ENCODE measurements at regions not wholly inside any gene's neighbourhood (a gene's known extent, or its start where the extent isn't known, plus 50 kb on each side); places are given as distances from the start of the nearest gene placed in this dataset.
"Not testable (repeated sequence)": the region's sequence is repeated elsewhere in the genome, so short reads cannot be mapped to it uniquely, and the experiment has no call there.

GRCh38 chr7:10779465-10780399 is 193.9 kb upstream of the PHF14 start:
- H3K4me3 ChIP-seq (ENCODE audit: low read length in 2 of 2): no peak overlapping the region
- H3K36me3 ChIP-seq (ENCODE audit: control insufficient read depth in 2 of 2, insufficient read depth in 2 of 2, low read length in 1 of 2): no peaks in the 10 kb centered on the region
- H3K9me3 ChIP-seq (ENCODE audit: control insufficient read depth in 2 of 2, insufficient read depth in 1 of 2, low read length in 1 of 2): peaks cover 0 to 7% of the 10 kb centered on the region in 2 donors
- no peaks in the 10 kb centered on the region for H3K4me1 ChIP-seq (ENCODE audit: control insufficient read depth in 2 of 2, insufficient read depth in 2 of 2, low read length in 2 of 2)
- H3K27ac ChIP-seq (ENCODE audit: low read depth in 1 of 2, low read length in 1 of 2): no peak overlapping the region
- no peak for DNase-seq (ENCODE audit: low read depth in 6 of 9, low spot score in 9 of 9)
- H3K27me3 ChIP-seq (ENCODE audit: control insufficient read depth in 2 of 2, insufficient read depth in 1 of 2, low read length in 1 of 2): no peaks in the 10 kb centered on the region
- WGBS: 99% methylated on average over 52 of the region's 52 CpGs

- H3K27ac ChIP-seq (ENCODE audit: low read depth in 1 of 2, low read length in 1 of 2): no peak overlapping the region
- WGBS: 94% methylated on average over 7 of the region's 7 CpGs
- H3K4me3 ChIP-seq (ENCODE audit: low read length in 2 of 2): no peak overlapping the region
- no peaks in the 10 kb centered on the region for H3K27me3 ChIP-seq (ENCODE audit: control insufficient read depth in 2 of 2, insufficient read depth in 1 of 2, low read length in 1 of 2)
- no peaks in the 10 kb centered on the region for H3K36me3 ChIP-seq (ENCODE audit: control insufficient read depth in 2 of 2, insufficient read depth in 2 of 2, low read length in 1 of 2)
- H3K4me1 ChIP-seq (ENCODE audit: control insufficient read depth in 2 of 2, insufficient read depth in 2 of 2, low read length in 2 of 2): no peaks in the 10 kb centered on the region
- peaks cover 0 to 7% of the 10 kb centered on the region in 2 donors for H3K9me3 ChIP-seq (ENCODE audit: control insufficient read depth in 2 of 2, insufficient read depth in 1 of 2, low read length in 1 of 2)
- no peak for DNase-seq (ENCODE audit: low read depth in 6 of 9, low spot score in 9 of 9)
Observed at GRCh38 chr7:10780400-10780747, 193.3 kb upstream of the PHF14 start.

GRCh38 chr7:10786976-10787375 is 186.7 kb upstream of the PHF14 start:
- H3K36me3 ChIP-seq (ENCODE audit: control insufficient read depth in 2 of 2, insufficient read depth in 2 of 2, low read length in 1 of 2); H3K9me3 ChIP-seq (ENCODE audit: control insufficient read depth in 2 of 2, insufficient read depth in 1 of 2, low read length in 1 of 2); H3K4me1 ChIP-seq (ENCODE audit: control insufficient read depth in 2 of 2, insufficient read depth in 2 of 2, low read length in 2 of 2); H3K27me3 ChIP-seq (ENCODE audit: control insufficient read depth in 2 of 2, insufficient read depth in 1 of 2, low read length in 1 of 2); H3K4me3 ChIP-seq (ENCODE audit: low read length in 2 of 2); DNase-seq (ENCODE audit: low read depth in 6 of 9, low spot score in 9 of 9); H3K27ac ChIP-seq (ENCODE audit: low read depth in 1 of 2, low read length in 1 of 2): not testable (repeated sequence)
- WGBS: 90% methylated on average over 9 of the region's 9 CpGs

- DNase-seq (ENCODE audit: low read depth in 6 of 9, low spot score in 9 of 9): no peak
- 94% methylated on average over 2 of the region's 2 CpGs for WGBS
- Histone ChIP-seq H3K27me3 (ENCODE audit: control insufficient read depth in 2 of 2, insufficient read depth in 1 of 2, low read length in 1 of 2) (no peaks in the 10 kb centered on the region), H3K36me3 (ENCODE audit: control insufficient read depth in 2 of 2, insufficient read depth in 2 of 2, low read length in 1 of 2) (no peaks in the 10 kb centered on the region), H3K4me3 (ENCODE audit: low read length in 2 of 2) (no peak overlapping the region), H3K4me1 (ENCODE audit: control insufficient read depth in 2 of 2, insufficient read depth in 2 of 2, low read length in 2 of 2) (no peaks in the 10 kb centered on the region), H3K9me3 (ENCODE audit: control insufficient read depth in 2 of 2, insufficient read depth in 1 of 2, low read length in 1 of 2) (no peaks in the 10 kb centered on the region), H3K27ac (ENCODE audit: low read depth in 1 of 2, low read length in 1 of 2) (no peak overlapping the region)
Observed at GRCh38 chr7:10789170-10789569, 184.5 kb upstream of the PHF14 start.

GRCh38 chr7:10790910-10791309 is 182.8 kb upstream of the PHF14 start:
- Histone ChIP-seq H3K9me3 (ENCODE audit: control insufficient read depth in 2 of 2, insufficient read depth in 1 of 2, low read length in 1 of 2) (no peaks in the 10 kb centered on the region), H3K27ac (ENCODE audit: low read depth in 1 of 2, low read length in 1 of 2) (no peak overlapping the region), H3K4me1 (ENCODE audit: control insufficient read depth in 2 of 2, insufficient read depth in 2 of 2, low read length in 2 of 2) (no peaks in the 10 kb centered on the region), H3K36me3 (ENCODE audit: control insufficient read depth in 2 of 2, insufficient read depth in 2 of 2, low read length in 1 of 2) (no peaks in the 10 kb centered on the region), H3K4me3 (ENCODE audit: low read length in 2 of 2) (no peak overlapping the region), H3K27me3 (ENCODE audit: control insufficient read depth in 2 of 2, insufficient read depth in 1 of 2, low read length in 1 of 2) (no peaks in the 10 kb centered on the region)
- no peak for DNase-seq (ENCODE audit: low read depth in 6 of 9, low spot score in 9 of 9)
- 94% methylated on average over 3 of the region's 3 CpGs for WGBS

GRCh38 chr7:10793995-10794775 is 179.5 kb upstream of the PHF14 start:
- H3K9me3 ChIP-seq (ENCODE audit: control insufficient read depth in 2 of 2, insufficient read depth in 1 of 2, low read length in 1 of 2): no peaks in the 10 kb centered on the region

GRCh38 chr7:10797157-10797556 is 176.5 kb upstream of the PHF14 start:
- DNase-seq (ENCODE audit: low read depth in 6 of 9, low spot score in 9 of 9): no peak
- Histone ChIP-seq H3K27me3 (ENCODE audit: control insufficient read depth in 2 of 2, insufficient read depth in 1 of 2, low read length in 1 of 2) (no peaks in the 10 kb centered on the region), H3K36me3 (ENCODE audit: control insufficient read depth in 2 of 2, insufficient read depth in 2 of 2, low read length in 1 of 2) (no peaks in the 10 kb centered on the region), H3K9me3 (ENCODE audit: control insufficient read depth in 2 of 2, insufficient read depth in 1 of 2, low read length in 1 of 2) (no peaks in the 10 kb centered on the region), H3K4me3 (ENCODE audit: low read length in 2 of 2) (no peak overlapping the region), H3K27ac (ENCODE audit: low read depth in 1 of 2, low read length in 1 of 2) (no peak overlapping the region), H3K4me1 (ENCODE audit: control insufficient read depth in 2 of 2, insufficient read depth in 2 of 2, low read length in 2 of 2) (no peaks in the 10 kb centered on the region)
- 96% methylated on average over 1 of the region's 1 CpG for WGBS

More at GRCh38 chr7:10793995-10794775, 179.5 kb upstream of the PHF14 start:
- Histone ChIP-seq H3K36me3 (ENCODE audit: control insufficient read depth in 2 of 2, insufficient read depth in 2 of 2, low read length in 1 of 2) (no peaks in the 10 kb centered on the region), H3K27me3 (ENCODE audit: control insufficient read depth in 2 of 2, insufficient read depth in 1 of 2, low read length in 1 of 2) (no peaks in the 10 kb centered on the region), H3K27ac (ENCODE audit: low read depth in 1 of 2, low read length in 1 of 2) (no peak overlapping the region), H3K4me3 (ENCODE audit: low read length in 2 of 2) (no peak overlapping the region), H3K4me1 (ENCODE audit: control insufficient read depth in 2 of 2, insufficient read depth in 2 of 2, low read length in 2 of 2) (no peaks in the 10 kb centered on the region)
- WGBS: 54% methylated on average over 6 of the region's 6 CpGs
- DNase-seq (ENCODE audit: low read depth in 6 of 9, low spot score in 9 of 9): no peak

- no peak overlapping the region for H3K27ac ChIP-seq (ENCODE audit: low read depth in 1 of 2, low read length in 1 of 2)
- H3K36me3 ChIP-seq (ENCODE audit: control insufficient read depth in 2 of 2, insufficient read depth in 2 of 2, low read length in 1 of 2): no peaks in the 10 kb centered on the region
- H3K27me3 ChIP-seq (ENCODE audit: control insufficient read depth in 2 of 2, insufficient read depth in 1 of 2, low read length in 1 of 2): no peaks in the 10 kb centered on the region
- no peak overlapping the region for H3K4me3 ChIP-seq (ENCODE audit: low read length in 2 of 2)
- H3K9me3 ChIP-seq (ENCODE audit: control insufficient read depth in 2 of 2, insufficient read depth in 1 of 2, low read length in 1 of 2): no peaks in the 10 kb centered on the region
- H3K4me1 ChIP-seq (ENCODE audit: control insufficient read depth in 2 of 2, insufficient read depth in 2 of 2, low read length in 2 of 2): no peaks in the 10 kb centered on the region
- 74% methylated on average over 6 of the region's 6 CpGs for WGBS
- DNase-seq (ENCODE audit: low read depth in 6 of 9, low spot score in 9 of 9): no peak
Observed at GRCh38 chr7:10798044-10798443, 175.6 kb upstream of the PHF14 start.

GRCh38 chr7:10799475-10799874 is 174.2 kb upstream of the PHF14 start:
- H3K27ac ChIP-seq (ENCODE audit: low read depth in 1 of 2, low read length in 1 of 2): no peak overlapping the region
- no peak overlapping the region for H3K4me3 ChIP-seq (ENCODE audit: low read length in 2 of 2)
- no peaks in the 10 kb centered on the region for H3K4me1 ChIP-seq (ENCODE audit: control insufficient read depth in 2 of 2, insufficient read depth in 2 of 2, low read length in 2 of 2)
- DNase-seq (ENCODE audit: low read depth in 6 of 9, low spot score in 9 of 9): no peak
- no peaks in the 10 kb centered on the region for H3K27me3 ChIP-seq (ENCODE audit: control insufficient read depth in 2 of 2, insufficient read depth in 1 of 2, low read length in 1 of 2)
- no peaks in the 10 kb centered on the region for H3K9me3 ChIP-seq (ENCODE audit: control insufficient read depth in 2 of 2, insufficient read depth in 1 of 2, low read length in 1 of 2)
- 96% methylated on average over 5 of the region's 5 CpGs for WGBS
- no peaks in the 10 kb centered on the region for H3K36me3 ChIP-seq (ENCODE audit: control insufficient read depth in 2 of 2, insufficient read depth in 2 of 2, low read length in 1 of 2)
